ENCODE measurements at regions not wholly inside any gene's neighbourhood (a gene's known extent, or its start where the extent isn't known, plus 50 kb on each side); places are given as distances from the start of the nearest gene placed in this dataset.

DNA sequence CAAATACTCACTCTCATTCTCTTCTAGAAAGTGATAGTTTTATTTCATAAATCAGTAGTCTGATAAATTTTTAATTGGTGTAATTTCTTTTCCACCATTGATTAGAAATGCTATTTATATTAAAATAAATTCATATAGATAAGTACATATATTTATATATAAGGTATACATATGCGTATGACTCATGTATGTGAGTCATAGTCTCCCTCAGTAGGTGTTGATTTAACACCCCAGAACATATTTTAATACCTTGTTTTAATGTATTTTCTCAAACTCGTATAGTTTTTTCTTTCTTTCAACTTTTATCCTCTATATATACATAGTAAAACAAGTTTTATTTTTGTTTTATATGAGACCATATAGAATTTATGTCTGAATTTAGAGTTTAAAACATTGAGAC lies 130.4 kb downstream of the PLG start:
- TF ChIP-seq, protein P1, sequence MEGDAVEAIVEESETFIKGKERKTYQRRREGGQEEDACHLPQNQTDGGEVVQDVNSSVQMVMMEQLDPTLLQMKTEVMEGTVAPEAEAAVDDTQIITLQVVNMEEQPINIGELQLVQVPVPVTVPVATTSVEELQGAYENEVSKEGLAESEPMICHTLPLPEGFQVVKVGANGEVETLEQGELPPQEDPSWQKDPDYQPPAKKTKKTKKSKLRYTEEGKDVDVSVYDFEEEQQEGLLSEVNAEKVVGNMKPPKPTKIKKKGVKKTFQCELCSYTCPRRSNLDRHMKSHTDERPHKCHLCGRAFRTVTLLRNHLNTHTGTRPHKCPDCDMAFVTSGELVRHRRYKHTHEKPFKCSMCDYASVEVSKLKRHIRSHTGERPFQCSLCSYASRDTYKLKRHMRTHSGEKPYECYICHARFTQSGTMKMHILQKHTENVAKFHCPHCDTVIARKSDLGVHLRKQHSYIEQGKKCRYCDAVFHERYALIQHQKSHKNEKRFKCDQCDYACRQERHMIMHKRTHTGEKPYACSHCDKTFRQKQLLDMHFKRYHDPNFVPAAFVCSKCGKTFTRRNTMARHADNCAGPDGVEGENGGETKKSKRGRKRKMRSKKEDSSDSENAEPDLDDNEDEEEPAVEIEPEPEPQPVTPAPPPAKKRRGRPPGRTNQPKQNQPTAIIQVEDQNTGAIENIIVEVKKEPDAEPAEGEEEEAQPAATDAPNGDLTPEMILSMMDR (IDR thresholded peaks at IDR 0.05): no peak
- TF ChIP-seq ZFX (IDR thresholded peaks at IDR 0.05; ENCODE audit: borderline replicate concordance): no peak
